EH (cell line): ENCODE measurements at regions not wholly inside any gene's neighbourhood (a gene's known extent, or its start where the extent isn't known, plus 50 kb on each side); places are given as distances from the start of the nearest gene placed in this dataset.
"Not testable (repeated sequence)": the region's sequence is repeated elsewhere in the genome, so short reads cannot be mapped to it uniquely, and the experiment has no call there.

Experiments
- DNase-seq: peaks from one replicate; pipeline ENCODE4 v3.0.0-alpha.2; 2015; ENCODE audit warnings: low read depth

GRCh38 chr1:110260194-110260593 lies 50.1 kb downstream of the KCNC4 start:
- DNase-seq, result no peak

- DNase-seq, result no peak
These were observed 52.2 kb downstream of the KCNC4 start for GRCh38 chr1:110262296-110262695.

GRCh38 chr1:110262846-110263631 lies 52.9 kb downstream of the KCNC4 start:
- no peak for DNase-seq

- no peak for DNase-seq
These were observed 54.3 kb downstream of the KCNC4 start for GRCh38 chr1:110264430-110264829.

- no peak for DNase-seq
These were observed 55.1 kb downstream of the KCNC4 start for GRCh38 chr1:110265186-110265585.

GRCh38 chr1:110266834-110267233 lies 56.7 kb downstream of the KCNC4 start:
- no peak for DNase-seq

GRCh38 chr1:110267260-110267659 lies 57.1 kb downstream of the KCNC4 start:
- DNase-seq, result no peak

GRCh38 chr1:110272045-110272444 lies 61.9 kb downstream of the KCNC4 start:
- peak; percentile 19 for DNase-seq

GRCh38 chr1:110273832-110274231 lies 63.7 kb downstream of the KCNC4 start:
- DNase-seq, result not testable (repeated sequence)

- DNase-seq, result no peak
These were observed 59.1 kb upstream of the RBM15 start for GRCh38 chr1:110280126-110280525.

- DNase-seq, result no peak
These were observed 58.4 kb upstream of the RBM15 start for GRCh38 chr1:110280804-110281203.

GRCh38 chr1:110281363-110282290 lies 57.5 kb upstream of the RBM15 start:
- no peak for DNase-seq

- no peak for DNase-seq
These were observed 56.8 kb upstream of the RBM15 start for GRCh38 chr1:110282395-110282794.

GRCh38 chr1:110283677-110284076 lies 55.5 kb upstream of the RBM15 start:
- peak; percentile 19 for DNase-seq

- DNase-seq, result no peak
These were observed 53.9 kb upstream of the RBM15 start for GRCh38 chr1:110285316-110285715.

GRCh38 chr1:110286564-110286963 lies 52.6 kb upstream of the RBM15 start:
- no peak for DNase-seq

- DNase-seq, result peak; percentile 52
These were observed 51.1 kb upstream of the RBM15 start for GRCh38 chr1:110288111-110288510.
